ENCODE measurements at regions not wholly inside any gene's neighbourhood (a gene's known extent, or its start where the extent isn't known, plus 50 kb on each side); places are given as distances from the start of the nearest gene placed in this dataset.

- no peak for DNase-seq (ENCODE audit: low read depth in 2 of 2)
Observed at GRCh38 chr2:122216901-122217300, 461.4 kb downstream of the TSN start.

- DNase-seq (ENCODE audit: low read depth in 2 of 2): no peak
Observed at GRCh38 chr2:122218596-122218995, 463.1 kb downstream of the TSN start.

GRCh38 chr2:122219504-122219903, 464.1 kb downstream of the TSN start:
- no peak for DNase-seq (ENCODE audit: low read depth in 2 of 2)

GRCh38 chr2:122221665-122222064, 466.2 kb downstream of the TSN start:
- DNase-seq (ENCODE audit: low read depth in 2 of 2): no peak

- DNase-seq (ENCODE audit: low read depth in 2 of 2): no peak
Observed at GRCh38 chr2:122231296-122231695, 475.8 kb downstream of the TSN start.

GRCh38 chr2:122233372-122233771, 477.9 kb downstream of the TSN start:
- no peak for DNase-seq (ENCODE audit: low read depth in 2 of 2)

GRCh38 chr2:122236152-122236874, 480.9 kb downstream of the TSN start:
- no peak for DNase-seq (ENCODE audit: low read depth in 2 of 2)

- no peak for DNase-seq (ENCODE audit: low read depth in 2 of 2)
Observed at GRCh38 chr2:122236925-122237324, 481.5 kb downstream of the TSN start.

- no peak for DNase-seq (ENCODE audit: low read depth in 2 of 2)
Observed at GRCh38 chr2:122237450-122237849, 482.0 kb downstream of the TSN start.

- no peak for DNase-seq (ENCODE audit: low read depth in 2 of 2)
Observed at GRCh38 chr2:122238006-122238559, 482.6 kb downstream of the TSN start.

- DNase-seq (ENCODE audit: low read depth in 2 of 2): no peak
Observed at GRCh38 chr2:122239440-122239839, 484.0 kb downstream of the TSN start.

- DNase-seq (ENCODE audit: low read depth in 2 of 2): no peak
Observed at GRCh38 chr2:122244598-122245229, 489.3 kb downstream of the TSN start.

- DNase-seq (ENCODE audit: low read depth in 2 of 2): no peak
Observed at GRCh38 chr2:122249673-122250072, 494.2 kb downstream of the TSN start.

GRCh38 chr2:122251158-122251557, 495.7 kb downstream of the TSN start:
- no peak for DNase-seq (ENCODE audit: low read depth in 2 of 2)

- no peak for DNase-seq (ENCODE audit: low read depth in 2 of 2)
Observed at GRCh38 chr2:122251566-122251965, 496.1 kb downstream of the TSN start.

- no peak for DNase-seq (ENCODE audit: low read depth in 2 of 2)
Observed at GRCh38 chr2:122255924-122256323, 500.5 kb downstream of the TSN start.

GRCh38 chr2:122261911-122262310, 506.5 kb downstream of the TSN start:
- DNase-seq (ENCODE audit: low read depth in 2 of 2): no peak

- DNase-seq (ENCODE audit: low read depth in 2 of 2): no peak
Observed at GRCh38 chr2:122263746-122264145, 508.3 kb downstream of the TSN start.

GRCh38 chr2:122266636-122267035, 511.2 kb downstream of the TSN start:
- no peak for DNase-seq (ENCODE audit: low read depth in 2 of 2)

GRCh38 chr2:122267947-122268346, 512.5 kb downstream of the TSN start:
- DNase-seq (ENCODE audit: low read depth in 2 of 2): no peak

GRCh38 chr2:122273785-122274419, 518.5 kb downstream of the TSN start:
- no peak for DNase-seq (ENCODE audit: low read depth in 2 of 2)

- no peak for DNase-seq (ENCODE audit: low read depth in 2 of 2)
Observed at GRCh38 chr2:122277956-122278355, 522.5 kb downstream of the TSN start.

- DNase-seq (ENCODE audit: low read depth in 2 of 2): no peak
Observed at GRCh38 chr2:122300758-122301157, 545.3 kb downstream of the TSN start.
